B cell (primary cell): ENCODE measurements at regions not wholly inside any gene's neighbourhood (a gene's known extent, or its start where the extent isn't known, plus 50 kb on each side); places are given as distances from the start of the nearest gene placed in this dataset.

ENCODE experiments used
- CTCF ChIP-seq: fragments of 200-600 bp; IDR thresholded peaks from one replicate; pipeline ENCODE4 v1.8.0; 2022; ENCODE audit warnings: antibody characterized with exemption, mild to moderate bottlenecking
- EZH2 ChIP-seq: IDR thresholded peaks from 2 replicates; pipeline ENCODE4 v1.6.1; 2012; ENCODE audit warnings: borderline replicate concordance, low read depth, mild to moderate bottlenecking, moderate library complexity, low read length; ENCODE audit not compliant: insufficient read depth, poor library complexity, severe bottlenecking

- TF ChIP-seq CTCF, result no peak
- no peak for TF ChIP-seq EZH2
These were observed 159.6 kb upstream of the IL12A start for GRCh38 chr3:159829056-159829455.
